ENCODE measurements at regions not wholly inside any gene's neighbourhood (a gene's known extent, or its start where the extent isn't known, plus 50 kb on each side); places are given as distances from the start of the nearest gene placed in this dataset.
"Not testable (repeated sequence)": the region's sequence is repeated elsewhere in the genome, so short reads cannot be mapped to it uniquely, and the experiment has no call there.

GRCh38 chr3:152644478-152644877 is 190.5 kb upstream of the P2RY1 start:
- Mint-ChIP-seq H3K9me3 (peaks cover 6% of the 10 kb centered on the region), H3K27ac (no peak overlapping the region), H3K4me1 (ENCODE audit: low read depth) (no peaks in the 10 kb centered on the region), H3K27me3 (peaks cover 3% of the 10 kb centered on the region), H3K4me3 (no peak overlapping the region), H3K36me3 (ENCODE audit: low read depth) (no peaks in the 10 kb centered on the region)
- ChIA-PET CTCF (no interaction called here), POLR2A (no interaction called here)
- no peak for DNase-seq
- TF ChIP-seq CTCF (IDR thresholded peaks at IDR 0.05), result no peak
- intact Hi-C loops (cut with micrococcal nuclease), result no loop called here
- no peak for ATAC-seq

- TF ChIP-seq CTCF (IDR thresholded peaks at IDR 0.05), result no peak
- H3K4me3 Mint-ChIP-seq, result no peak overlapping the region
- H3K27ac Mint-ChIP-seq, result no peak overlapping the region
- H3K36me3 Mint-ChIP-seq (ENCODE audit: low read depth), result no peaks in the 10 kb centered on the region
- ATAC-seq (no peak), DNase-seq (no peak)
- ChIA-PET CTCF (no interaction called here), POLR2A (no interaction called here)
- H3K9me3 Mint-ChIP-seq, result peaks cover 6% of the 10 kb centered on the region
- intact Hi-C loops (cut with micrococcal nuclease), result loop anchor here (5.0 kb wide), 1 partner anchor 356 kb away; no protein-coding TSS in a partner anchor
- no peaks in the 10 kb centered on the region for H3K4me1 Mint-ChIP-seq (ENCODE audit: low read depth)
- H3K27me3 Mint-ChIP-seq, result peaks cover 3% of the 10 kb centered on the region
Observed at GRCh38 chr3:152646004-152646403, 188.9 kb upstream of the P2RY1 start.

DNA sequence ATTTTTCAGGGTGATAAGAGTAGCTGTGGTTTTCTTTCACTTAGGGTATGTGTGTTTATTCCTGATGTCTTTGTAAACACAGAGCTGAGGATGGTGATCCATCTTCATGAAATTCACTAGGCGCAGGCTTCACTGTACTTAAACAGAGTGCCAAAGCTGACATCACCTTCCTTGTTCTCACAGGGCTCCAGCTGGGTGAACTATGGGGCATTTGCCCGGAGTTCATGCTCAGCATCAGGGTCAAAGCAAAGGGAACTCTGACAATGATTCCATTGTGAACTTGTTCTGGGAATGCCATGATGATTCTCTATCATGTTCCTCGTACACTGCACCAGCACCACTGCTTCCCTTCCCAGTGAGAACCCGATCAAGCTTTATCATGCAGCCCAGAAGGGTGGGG is 184.8 kb upstream of the P2RY1 start:
- DNase-seq (no peak), ATAC-seq (no peak)
- Mint-ChIP-seq H3K27ac (no peak overlapping the region), H3K4me3 (no peak overlapping the region), H3K36me3 (ENCODE audit: low read depth) (no peaks in the 10 kb centered on the region), H3K27me3 (peaks cover 4% of the 10 kb centered on the region), H3K4me1 (ENCODE audit: low read depth) (no peaks in the 10 kb centered on the region), H3K9me3 (peaks cover 1% of the 10 kb centered on the region)
- POLR2A ChIA-PET, result no interaction called here
- no peak for TF ChIP-seq CTCF (IDR thresholded peaks at IDR 0.05)
- intact Hi-C loops (cut with micrococcal nuclease), result no loop called here
- CTCF ChIA-PET, result no interaction called here

- ATAC-seq; H3K27ac Mint-ChIP-seq; H3K27me3 Mint-ChIP-seq; DNase-seq; H3K4me1 Mint-ChIP-seq (ENCODE audit: low read depth); H3K9me3 Mint-ChIP-seq; intact Hi-C loops (cut with micrococcal nuclease); POLR2A ChIA-PET; H3K4me3 Mint-ChIP-seq; H3K36me3 Mint-ChIP-seq (ENCODE audit: low read depth): not testable (repeated sequence)
- CTCF ChIA-PET, result interaction anchor here (0.6 kb wide), 1 partner anchor 713 kb away, joined by 3 read pairs; no protein-coding TSS in a partner anchor
Observed at GRCh38 chr3:152650923-152651322, 184.0 kb upstream of the P2RY1 start.

GRCh38 chr3:152656214-152656971 is 178.5 kb upstream of the P2RY1 start:
- H3K4me1 Mint-ChIP-seq (ENCODE audit: low read depth), result peaks cover 3% of the 10 kb centered on the region
- ATAC-seq (no peak), DNase-seq (no peak)
- ChIA-PET POLR2A (no interaction called here), CTCF (interaction anchor here (0.7 kb wide), 1 partner anchor 18 kb away, joined by 3 read pairs; no protein-coding TSS in a partner anchor)
- H3K4me3 Mint-ChIP-seq, result no peak overlapping the region
- peaks cover 7% of the 10 kb centered on the region for H3K9me3 Mint-ChIP-seq
- intact Hi-C loops (cut with micrococcal nuclease), result no loop called here
- H3K27me3 Mint-ChIP-seq, result peaks cover 2% of the 10 kb centered on the region
- H3K36me3 Mint-ChIP-seq (ENCODE audit: low read depth), result no peaks in the 10 kb centered on the region
- H3K27ac Mint-ChIP-seq, result no peak overlapping the region
- no peak for TF ChIP-seq CTCF (IDR thresholded peaks at IDR 0.05)
